ENCODE measurements at regions not wholly inside any gene's neighbourhood (a gene's known extent, or its start where the extent isn't known, plus 50 kb on each side); places are given as distances from the start of the nearest gene placed in this dataset.

- no peak for DNase-seq
- no peak overlapping the region for H3K4me3 ChIP-seq
- peaks cover 1% of the 10 kb centered on the region for H3K4me1 ChIP-seq (ENCODE audit: insufficient read depth)
- no peaks in the 10 kb centered on the region for H3K27me3 ChIP-seq
- TF ChIP-seq EP300 (IDR thresholded peaks at IDR 0.05) (no peak), CTCF (IDR thresholded peaks at IDR 0.05) (no peak), POLR2A (IDR thresholded peaks at IDR 0.05) (no peak)
- 85 to 93% (median 87%) methylated on average over 4 of the region's 4 CpGs for WGBS, 3 donors
- no peaks in the 10 kb centered on the region for H3K9me3 ChIP-seq
- H3K27ac ChIP-seq, result no peak overlapping the region
- intact Hi-C loops (cut with DNase I), result no loop called here
- no peaks in the 10 kb centered on the region for H3K36me3 ChIP-seq
These were observed 317.6 kb upstream of the KLF4 start for GRCh38 chr9:107807183-107807582.

GRCh38 chr9:107805201-107805600, 315.6 kb upstream of the KLF4 start:
- no peak for DNase-seq
- intact Hi-C loops (cut with DNase I), result no loop called here
- H3K27me3 ChIP-seq, result no peaks in the 10 kb centered on the region
- no peaks in the 10 kb centered on the region for H3K9me3 ChIP-seq
- H3K36me3 ChIP-seq, result no peaks in the 10 kb centered on the region
- H3K4me3 ChIP-seq, result no peak overlapping the region
- H3K4me1 ChIP-seq (ENCODE audit: insufficient read depth), result peaks cover 1% of the 10 kb centered on the region
- WGBS, 3 donors, result 12 to 27% (median 15%) methylated on average over 2 of the region's 2 CpGs
- TF ChIP-seq CTCF (IDR thresholded peaks at IDR 0.05) (no peak), POLR2A (IDR thresholded peaks at IDR 0.05) (no peak)
- H3K27ac ChIP-seq, result no peak overlapping the region

- no peaks in the 10 kb centered on the region for H3K36me3 ChIP-seq
- TF ChIP-seq EP300 (IDR thresholded peaks at IDR 0.05), result no peak
- TF ChIP-seq CTCF (IDR thresholded peaks at IDR 0.05), result no peak
- no peak for TF ChIP-seq POLR2A (IDR thresholded peaks at IDR 0.05)
- H3K4me1 ChIP-seq (ENCODE audit: insufficient read depth), result no peaks in the 10 kb centered on the region
- intact Hi-C loops (cut with DNase I), result loop anchor here in 1 of 4 donors (10.0 kb wide), 1 partner anchor 51 kb away; no protein-coding TSS in a partner anchor
- WGBS, 3 donors, result 77 to 80% (median 79%) methylated on average over 2 of the region's 2 CpGs
- no peaks in the 10 kb centered on the region for H3K9me3 ChIP-seq
- DNase-seq, result no peak
- H3K4me3 ChIP-seq, result no peak overlapping the region
- no peak overlapping the region for H3K27ac ChIP-seq
- no peaks in the 10 kb centered on the region for H3K27me3 ChIP-seq
These were observed 304.7 kb upstream of the KLF4 start for GRCh38 chr9:107794259-107794658.

GRCh38 chr9:107793541-107793940, 304.0 kb upstream of the KLF4 start:
- H3K4me1 ChIP-seq (ENCODE audit: insufficient read depth), result no peaks in the 10 kb centered on the region
- intact Hi-C loops (cut with DNase I), result loop anchor here in 1 of 4 donors (10.0 kb wide), 1 partner anchor 51 kb away; no protein-coding TSS in a partner anchor
- no peak overlapping the region for H3K4me3 ChIP-seq
- WGBS, 3 donors, result 90 to 96% (median 95%) methylated on average over 1 of the region's 1 CpG
- no peaks in the 10 kb centered on the region for H3K36me3 ChIP-seq
- no peak for DNase-seq
- H3K9me3 ChIP-seq, result no peaks in the 10 kb centered on the region
- TF ChIP-seq POLR2A (IDR thresholded peaks at IDR 0.05) (no peak), EP300 (IDR thresholded peaks at IDR 0.05) (no peak), CTCF (IDR thresholded peaks at IDR 0.05) (no peak)
- H3K27ac ChIP-seq, result no peak overlapping the region
- H3K27me3 ChIP-seq, result no peaks in the 10 kb centered on the region
